Amniotic stem cell (primary cell): ENCODE measurements at regions not wholly inside any gene's neighbourhood (a gene's known extent, or its start where the extent isn't known, plus 50 kb on each side); places are given as distances from the start of the nearest gene placed in this dataset.
"Not testable (repeated sequence)": the region's sequence is repeated elsewhere in the genome, so short reads cannot be mapped to it uniquely, and the experiment has no call there.

Experiments used
- DNase-seq: peaks from one replicate; lab custom pipeline; 2025; lab: John Stamatoyannopoulos, UW

- no peak for DNase-seq
These were observed 219.9 kb upstream of the NREP start for GRCh38 chr5:111976705-111977435.

- no peak for DNase-seq
These were observed 218.1 kb upstream of the NREP start for GRCh38 chr5:111975133-111975532.

GRCh38 chr5:111973961-111974360 is 217.0 kb upstream of the NREP start:
- DNase-seq: no peak

- DNase-seq: no peak
These were observed 215.6 kb upstream of the NREP start for GRCh38 chr5:111972548-111972947.

GRCh38 chr5:111972080-111972479 is 215.1 kb upstream of the NREP start:
- no peak for DNase-seq

GRCh38 chr5:111968459-111968858 is 211.5 kb upstream of the NREP start:
- no peak for DNase-seq

- no peak for DNase-seq
These were observed 210.5 kb upstream of the NREP start for GRCh38 chr5:111967463-111967862.

GRCh38 chr5:111966290-111966689 is 209.3 kb upstream of the NREP start:
- no peak for DNase-seq

GRCh38 chr5:111963555-111963954 is 206.6 kb upstream of the NREP start:
- DNase-seq: no peak

- DNase-seq: no peak
These were observed 205.9 kb upstream of the NREP start for GRCh38 chr5:111962906-111963305.

GRCh38 chr5:111961862-111962261 is 204.9 kb upstream of the NREP start:
- DNase-seq: no peak

GRCh38 chr5:111960476-111961215 is 203.7 kb upstream of the NREP start:
- no peak for DNase-seq

- no peak for DNase-seq
These were observed 201.9 kb upstream of the NREP start for GRCh38 chr5:111958851-111959250.

- DNase-seq: not testable (repeated sequence)
These were observed 199.8 kb upstream of the NREP start for GRCh38 chr5:111956765-111957164.

GRCh38 chr5:111954516-111955395 is 197.8 kb upstream of the NREP start:
- DNase-seq: no peak

GRCh38 chr5:111953351-111954127 is 196.5 kb upstream of the NREP start:
- DNase-seq: no peak

GRCh38 chr5:111952555-111952954 is 195.6 kb upstream of the NREP start:
- DNase-seq: no peak

GRCh38 chr5:111950660-111951059 is 193.7 kb upstream of the NREP start:
- no peak for DNase-seq

- peak; percentile 79 for DNase-seq
These were observed 191.3 kb upstream of the NREP start for GRCh38 chr5:111948092-111948841.

GRCh38 chr5:111946556-111946955 is 189.6 kb upstream of the NREP start:
- no peak for DNase-seq

GRCh38 chr5:111945535-111945934 is 188.5 kb upstream of the NREP start:
- no peak for DNase-seq
